Astrocyte (in vitro differentiated cells and primary cell): ENCODE measurements at regions not wholly inside any gene's neighbourhood (a gene's known extent, or its start where the extent isn't known, plus 50 kb on each side); places are given as distances from the start of the nearest gene placed in this dataset.

Source experiments
- CTCF ChIP-seq: IDR thresholded peaks from 2 replicates; pipeline ENCODE4 v1.5.1; 2011; ENCODE audit warnings: low read depth, mild to moderate bottlenecking, inconsistent platforms, low read length, moderate library complexity; ENCODE audit not compliant: insufficient read depth
- EZH2 ChIP-seq: IDR thresholded peaks from 2 replicates; pipeline ENCODE4 v1.6.1; 2012; ENCODE audit warnings: mild to moderate bottlenecking, low read length, inconsistent platforms; ENCODE audit not compliant: insufficient read depth

DNA sequence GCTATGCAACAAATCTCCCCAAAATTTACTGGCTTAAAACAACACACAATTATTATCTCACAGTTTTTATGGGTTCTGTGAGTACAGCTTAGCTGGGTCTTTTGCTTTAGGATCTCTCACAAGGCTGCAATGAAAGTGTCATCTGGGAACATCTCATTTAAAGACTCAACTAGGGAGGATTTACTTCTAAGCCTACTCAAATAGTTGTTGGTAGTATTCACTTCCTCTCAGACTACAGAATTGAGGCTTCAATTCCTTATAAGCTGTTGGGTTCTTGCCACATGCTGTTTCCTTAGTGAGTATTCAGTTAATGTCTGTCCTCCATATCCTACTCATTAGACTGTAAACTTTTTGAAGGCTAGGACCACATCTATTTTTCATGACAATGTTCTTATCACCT is 72.3 kb downstream of the MDH1 start:
- TF ChIP-seq CTCF (no peak), EZH2 (no peak)
